ENCODE measurements at regions not wholly inside any gene's neighbourhood (a gene's known extent, or its start where the extent isn't known, plus 50 kb on each side); places are given as distances from the start of the nearest gene placed in this dataset.

GRCh38 chr2:106010818-106011355 lies 183.2 kb downstream of the UXS1 start:
- H3K27me3 ChIP-seq (ENCODE audit: insufficient read depth, low read depth, low read length): no peaks in the 10 kb centered on the region
- no peaks in the 10 kb centered on the region for H3K9me2 ChIP-seq (ENCODE audit: insufficient read depth, low read length)
- H3K36me3 ChIP-seq (ENCODE audit: insufficient read depth, low read length): no peaks in the 10 kb centered on the region
- TF ChIP-seq RAD21 (conservative IDR thresholded peaks at IDR 0.05): no peak
- no peaks in the 10 kb centered on the region for H3K79me2 ChIP-seq (replicated peaks; ENCODE audit: insufficient read depth, low read length)
- no peak overlapping the region for H3K27ac ChIP-seq (ENCODE audit: low read length)
- H3K4me2 ChIP-seq (ENCODE audit: low read length): no peak overlapping the region
- peaks cover 4% of the 10 kb centered on the region for H3K9me3 ChIP-seq (ENCODE audit: low read length)
- H2AFZ ChIP-seq (ENCODE audit: low read depth, low read length): no peak overlapping the region
- H4K20me1 ChIP-seq (ENCODE audit: insufficient read depth): no peaks in the 10 kb centered on the region
- H3K9ac ChIP-seq (ENCODE audit: low read length): no peak overlapping the region
- H3K4me3 ChIP-seq (ENCODE audit: low read length): no peak overlapping the region
- no peaks in the 10 kb centered on the region for H3F3A ChIP-seq (ENCODE audit: insufficient read depth, low read length, poor library complexity, severe bottlenecking)

DNA sequence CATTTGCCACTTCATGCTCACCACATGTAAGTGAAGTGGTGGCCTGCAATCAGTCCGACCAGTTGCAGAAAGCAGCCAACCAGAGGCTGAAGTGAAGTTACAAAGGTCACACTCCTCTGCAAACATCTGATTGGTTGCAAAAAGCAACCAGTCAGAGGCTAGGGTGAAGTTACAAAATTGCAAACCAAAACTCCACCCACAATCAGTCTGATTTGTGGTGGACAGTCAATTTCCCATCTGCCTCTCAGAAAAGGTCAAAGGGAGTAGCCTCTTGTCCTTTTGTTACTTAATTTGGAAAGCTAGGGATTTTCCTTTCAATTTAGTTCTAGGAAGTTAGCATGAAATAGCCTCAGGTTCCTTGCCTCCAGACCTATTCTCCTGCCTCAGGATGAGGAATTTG lies 185.0 kb downstream of the UXS1 start:
- peaks cover 4% of the 10 kb centered on the region for H3K9me3 ChIP-seq (ENCODE audit: low read length)
- H3K36me3 ChIP-seq (ENCODE audit: insufficient read depth, low read length): no peaks in the 10 kb centered on the region
- H3K4me3 ChIP-seq (ENCODE audit: low read length): no peak overlapping the region
- no peaks in the 10 kb centered on the region for H3K9me2 ChIP-seq (ENCODE audit: insufficient read depth, low read length)
- H3K27ac ChIP-seq (ENCODE audit: low read length): no peak overlapping the region
- TF ChIP-seq RAD21 (conservative IDR thresholded peaks at IDR 0.05) (no peak), CTCF (IDR thresholded peaks at IDR 0.05; ENCODE audit: poor library complexity, severe bottlenecking) (no peak), REST (IDR thresholded peaks at IDR 0.05; ENCODE audit: borderline replicate concordance) (no peak), POLR2AphosphoS5 (IDR thresholded peaks at IDR 0.05) (no peak), EP300 (conservative IDR thresholded peaks at IDR 0.05; ENCODE audit: poor library complexity, severe bottlenecking) (no peak), MXI1 (conservative IDR thresholded peaks at IDR 0.05; ENCODE audit: poor library complexity, severe bottlenecking) (no peak), TAF1 (IDR thresholded peaks at IDR 0.05; ENCODE audit: low read depth) (no peak), EZH2 (IDR thresholded peaks at IDR 0.05; ENCODE audit: borderline replicate concordance, insufficient read depth, low read length, poor library complexity, severe bottlenecking) (no peak), SMC3 (conservative IDR thresholded peaks at IDR 0.05; ENCODE audit: poor library complexity) (no peak)
- no peak overlapping the region for H3K4me2 ChIP-seq (ENCODE audit: low read length)
- H4K20me1 ChIP-seq (ENCODE audit: insufficient read depth): no peaks in the 10 kb centered on the region
- H3K9ac ChIP-seq (ENCODE audit: low read length): no peak overlapping the region
- H2AFZ ChIP-seq (ENCODE audit: low read depth, low read length): no peak overlapping the region
- no peaks in the 10 kb centered on the region for H3K79me2 ChIP-seq (replicated peaks; ENCODE audit: insufficient read depth, low read length)
- H3F3A ChIP-seq (ENCODE audit: insufficient read depth, low read length, poor library complexity, severe bottlenecking): no peaks in the 10 kb centered on the region
- no peaks in the 10 kb centered on the region for H3K27me3 ChIP-seq (ENCODE audit: insufficient read depth, low read depth, low read length)

- Histone ChIP-seq H2AFZ (ENCODE audit: low read depth, low read length) (no peak overlapping the region), H4K20me1 (ENCODE audit: insufficient read depth) (no peaks in the 10 kb centered on the region), H3K9me3 (ENCODE audit: low read length) (peaks cover 4% of the 10 kb centered on the region), H3K4me2 (ENCODE audit: low read length) (no peak overlapping the region), H3K27me3 (ENCODE audit: insufficient read depth, low read depth, low read length) (no peaks in the 10 kb centered on the region), H3K79me2 (replicated peaks; ENCODE audit: insufficient read depth, low read length) (no peaks in the 10 kb centered on the region), H3K36me3 (ENCODE audit: insufficient read depth, low read length) (no peaks in the 10 kb centered on the region), H3K9me2 (ENCODE audit: insufficient read depth, low read length) (no peaks in the 10 kb centered on the region), H3K27ac (ENCODE audit: low read length) (no peak overlapping the region), H3K4me3 (ENCODE audit: low read length) (no peak overlapping the region), H3F3A (ENCODE audit: insufficient read depth, low read length, poor library complexity, severe bottlenecking) (no peaks in the 10 kb centered on the region), H3K9ac (ENCODE audit: low read length) (no peak overlapping the region)
- TF ChIP-seq EZH2 (IDR thresholded peaks at IDR 0.05; ENCODE audit: borderline replicate concordance, insufficient read depth, low read length, poor library complexity, severe bottlenecking) (no peak), TAF1 (IDR thresholded peaks at IDR 0.05; ENCODE audit: low read depth) (no peak), MXI1 (conservative IDR thresholded peaks at IDR 0.05; ENCODE audit: poor library complexity, severe bottlenecking) (no peak), SMC3 (conservative IDR thresholded peaks at IDR 0.05; ENCODE audit: poor library complexity) (no peak), POLR2AphosphoS5 (IDR thresholded peaks at IDR 0.05) (no peak), EP300 (conservative IDR thresholded peaks at IDR 0.05; ENCODE audit: poor library complexity, severe bottlenecking) (no peak), CTCF (IDR thresholded peaks at IDR 0.05; ENCODE audit: poor library complexity, severe bottlenecking) (no peak), RAD21 (conservative IDR thresholded peaks at IDR 0.05) (no peak), REST (IDR thresholded peaks at IDR 0.05; ENCODE audit: borderline replicate concordance) (no peak)
Observed at GRCh38 chr2:106004851-106005250, 189.2 kb downstream of the UXS1 start.

Measured in neural cell (in vitro differentiated cells).